GM21737 (cell line): ENCODE measurements at regions not wholly inside any gene's neighbourhood (a gene's known extent, or its start where the extent isn't known, plus 50 kb on each side); places are given as distances from the start of the nearest gene placed in this dataset.
A peak's percentile ranks its signal among the peaks of the same experiment; 100 is the strongest.

Experiments
- ATAC-seq: cut with Tn5 transposase; IDR thresholded peaks from one replicate; pipeline ENCODE4 v1.9.1; 2021; ENCODE audit warnings: mild to moderate bottlenecking, moderate library complexity; ENCODE audit not compliant: unreplicated experiment

GRCh38 chr21:24294171-24294570, 1313.1 kb downstream of the MRPL39 start:
- no peak for ATAC-seq

- no peak for ATAC-seq
Measured at GRCh38 chr21:24290151-24290833, 1317.0 kb downstream of the MRPL39 start.

- ATAC-seq: no peak
Measured at GRCh38 chr21:24289539-24289938, 1317.7 kb downstream of the MRPL39 start.

GRCh38 chr21:24280596-24280995, 1326.7 kb downstream of the MRPL39 start:
- ATAC-seq: no peak

DNA sequence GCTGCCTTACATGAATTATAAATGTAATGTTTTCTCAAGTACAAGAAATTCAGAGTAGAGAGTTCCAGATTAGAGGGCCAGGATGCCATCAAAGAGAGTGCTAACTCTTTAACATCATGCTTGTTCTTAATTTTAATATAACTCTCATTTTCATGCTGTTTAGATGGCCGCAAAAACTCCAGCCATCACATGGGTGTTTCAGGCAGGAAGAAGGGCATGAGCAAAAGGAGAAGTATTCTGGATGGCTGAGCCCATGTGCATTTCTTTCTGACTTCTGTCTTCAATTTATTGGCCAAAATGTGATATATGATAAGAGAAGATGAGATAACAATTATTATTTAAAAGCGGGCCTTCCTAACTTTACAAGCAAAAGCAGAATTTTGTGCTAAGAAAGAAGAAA, 1328.6 kb downstream of the MRPL39 start:
- no peak for ATAC-seq

DNA sequence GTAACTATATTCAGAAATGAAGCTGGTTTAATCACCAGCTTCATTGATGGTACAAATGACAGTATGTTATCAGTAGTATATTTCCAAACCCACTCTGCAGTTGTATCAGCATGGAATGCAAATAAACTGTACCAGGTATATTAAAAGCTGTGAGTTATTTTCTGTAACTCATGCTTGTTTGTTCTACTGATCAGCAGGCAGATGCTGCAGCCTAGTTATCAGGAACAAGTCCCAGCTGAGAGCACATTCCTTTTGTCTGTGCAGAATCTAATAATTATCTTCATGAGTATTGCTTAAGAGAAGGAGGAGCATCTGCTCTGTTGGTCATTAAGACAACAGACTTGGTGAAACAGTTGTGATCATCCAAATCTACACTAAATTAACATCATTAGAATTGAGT, 1331.1 kb downstream of the MRPL39 start:
- no peak for ATAC-seq

- ATAC-seq: no peak
Measured at GRCh38 chr21:24275616-24276015, 1331.7 kb downstream of the MRPL39 start.

GRCh38 chr21:24272521-24272938, 1334.8 kb downstream of the MRPL39 start:
- ATAC-seq: no peak

DNA sequence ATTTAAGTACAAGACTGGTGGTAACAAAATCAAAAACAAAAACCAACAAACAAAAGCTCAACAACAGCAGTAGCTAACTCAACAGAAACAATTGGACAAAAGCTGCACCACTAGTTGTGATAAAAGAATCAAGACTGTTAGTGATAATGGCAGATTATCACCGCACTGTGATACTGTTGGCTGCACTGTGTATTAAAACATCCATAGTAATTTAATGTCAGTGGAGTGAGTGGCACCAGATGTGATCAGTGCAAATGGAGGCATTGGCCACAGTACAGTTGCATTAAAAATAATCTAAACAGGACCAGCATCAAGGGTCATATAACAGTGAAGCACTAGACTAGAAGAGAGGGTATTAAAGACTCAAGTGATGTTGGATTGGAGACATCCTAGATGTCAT, 1341.3 kb downstream of the MRPL39 start:
- ATAC-seq: no peak

GRCh38 chr21:24260751-24261150, 1346.5 kb downstream of the MRPL39 start:
- no peak for ATAC-seq

GRCh38 chr21:24259241-24259640, 1348.0 kb downstream of the MRPL39 start:
- no peak for ATAC-seq

DNA sequence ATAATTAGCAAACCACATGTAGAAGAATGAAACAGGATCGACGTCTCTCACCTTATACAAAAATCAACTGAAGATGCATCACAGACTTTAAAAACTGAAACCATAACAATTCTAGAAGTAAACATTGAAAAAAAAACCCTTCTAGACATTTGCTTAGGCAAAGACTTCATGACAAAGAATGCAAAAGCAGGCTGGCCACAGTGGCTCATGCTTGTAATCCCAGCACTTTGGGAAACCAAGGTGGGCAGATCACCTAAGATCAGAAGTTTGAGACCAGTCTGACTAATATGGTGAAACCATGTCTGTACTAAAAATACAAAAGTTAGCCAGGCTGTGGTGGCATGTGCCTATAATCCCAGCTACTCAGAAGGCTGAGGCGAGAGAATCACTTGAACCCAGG, 1351.7 kb downstream of the MRPL39 start:
- ATAC-seq: no peak

GRCh38 chr21:24225431-24225830, 1381.8 kb downstream of the MRPL39 start:
- ATAC-seq: no peak

GRCh38 chr21:24224422-24224821, 1382.9 kb downstream of the MRPL39 start:
- ATAC-seq: no peak

DNA sequence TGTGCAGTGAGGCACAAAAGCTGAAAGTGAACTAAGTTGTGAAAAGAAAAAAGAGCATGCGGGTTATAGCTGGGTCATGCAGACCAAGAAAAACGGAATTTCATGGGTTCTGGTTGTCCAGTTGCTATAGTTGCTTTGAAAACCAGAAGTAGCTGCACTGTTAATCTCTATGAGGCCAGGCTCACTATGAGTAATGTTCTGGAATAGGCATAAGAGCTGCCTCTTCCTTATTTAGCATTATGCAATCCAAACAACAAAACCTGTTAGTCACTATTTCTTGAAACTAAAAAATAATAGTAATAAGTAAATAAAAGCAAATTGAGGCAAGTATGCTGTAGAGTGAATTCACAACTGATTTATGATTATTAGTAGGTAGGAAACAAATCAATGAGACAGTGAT, 1383.7 kb downstream of the MRPL39 start:
- ATAC-seq: no peak

- no peak for ATAC-seq
Measured at GRCh38 chr21:24222676-24223075, 1384.6 kb downstream of the MRPL39 start.

- no peak for ATAC-seq
Measured at GRCh38 chr21:24220446-24220845, 1386.8 kb downstream of the MRPL39 start.

DNA sequence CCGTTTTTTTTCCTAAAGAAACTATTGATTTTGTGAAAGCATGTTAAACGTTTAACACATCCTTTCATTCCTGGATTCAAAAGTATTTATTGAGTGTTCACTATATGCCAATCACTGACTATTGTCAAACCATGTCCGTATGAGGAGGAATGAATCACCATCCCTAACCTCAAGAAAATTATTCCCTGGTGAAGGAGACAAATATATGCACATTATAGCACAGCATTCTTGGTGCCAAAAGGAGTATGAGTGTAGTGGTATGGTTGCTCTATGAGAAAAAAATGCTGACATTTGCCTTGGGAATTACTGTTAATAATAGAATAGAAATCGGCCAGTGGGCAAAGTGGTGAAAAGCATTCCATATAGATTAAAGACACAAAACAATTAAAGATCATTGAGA, 1390.1 kb downstream of the MRPL39 start:
- ATAC-seq: no peak

DNA sequence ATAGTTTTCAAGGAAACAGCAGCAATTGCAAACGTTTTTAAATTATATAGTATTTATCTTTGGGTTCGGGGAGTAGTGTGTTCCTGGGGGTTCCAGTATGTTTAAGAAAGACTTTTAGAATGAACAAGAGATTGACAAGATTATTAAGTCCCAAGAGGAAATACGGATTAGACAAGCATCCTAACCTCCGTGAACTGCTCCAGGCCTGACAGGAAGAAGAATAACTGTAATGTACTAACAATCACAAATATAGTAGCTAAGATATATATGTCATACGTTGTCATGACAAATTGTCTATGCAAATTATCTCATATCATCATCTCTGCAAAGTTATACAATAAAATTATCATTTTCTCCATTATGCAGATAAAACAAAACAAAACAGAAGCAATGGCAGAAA, 1397.2 kb downstream of the MRPL39 start:
- ATAC-seq: no peak

DNA sequence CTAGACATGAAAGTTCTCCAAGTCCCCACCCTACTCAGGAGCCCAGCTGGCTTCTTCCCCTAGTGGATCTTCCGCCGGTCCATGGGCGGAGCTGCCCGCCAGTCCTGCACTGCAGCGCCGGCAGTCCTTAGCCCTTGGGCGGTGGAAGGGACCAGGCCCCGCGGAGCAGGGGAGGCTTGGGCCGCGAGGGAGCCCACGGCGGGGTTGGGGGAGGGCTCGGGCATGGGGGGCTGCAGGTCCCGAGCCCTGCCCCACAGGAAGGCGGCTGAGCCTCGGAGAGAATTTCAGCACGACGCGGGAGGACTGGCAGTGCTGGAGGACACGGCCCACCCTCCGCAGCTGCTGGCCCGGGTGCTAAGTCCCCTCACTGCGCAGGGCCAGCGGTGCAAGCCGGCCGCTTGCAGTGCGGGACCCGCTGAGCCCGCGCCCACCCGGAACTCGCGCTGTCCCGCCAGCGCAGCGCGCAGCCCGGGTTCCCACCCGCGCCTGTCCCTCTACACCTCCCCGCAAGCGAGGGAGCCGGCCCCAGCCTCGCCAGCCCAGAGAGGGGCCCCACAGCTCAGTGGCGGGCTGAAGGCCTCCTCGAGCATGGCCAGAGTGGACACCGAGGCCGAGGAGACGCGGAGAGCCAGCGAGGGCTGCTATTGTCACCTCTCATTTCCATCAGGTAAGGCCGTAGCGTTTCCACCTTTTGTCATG, 1398.6 kb downstream of the MRPL39 start:
- ATAC-seq: no peak

DNA sequence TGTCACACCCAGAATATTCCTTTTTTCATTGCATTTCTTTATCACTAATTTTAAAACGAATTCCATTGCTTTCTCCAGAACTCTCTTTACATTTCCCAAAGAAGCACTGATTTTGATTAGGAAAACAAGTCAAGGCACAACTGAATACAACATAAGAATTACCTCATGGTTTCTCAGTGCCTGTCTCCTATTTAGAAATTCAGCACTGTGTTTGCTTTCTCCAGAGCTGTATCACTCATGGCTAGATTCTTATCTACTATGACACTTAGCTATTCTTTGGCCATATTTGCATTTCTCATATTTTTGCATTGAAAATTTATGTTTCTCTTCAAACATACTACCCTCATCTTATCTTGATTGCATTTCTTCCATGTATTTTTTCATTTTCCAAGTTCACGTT, 1402.0 kb downstream of the MRPL39 start:
- no peak for ATAC-seq

DNA sequence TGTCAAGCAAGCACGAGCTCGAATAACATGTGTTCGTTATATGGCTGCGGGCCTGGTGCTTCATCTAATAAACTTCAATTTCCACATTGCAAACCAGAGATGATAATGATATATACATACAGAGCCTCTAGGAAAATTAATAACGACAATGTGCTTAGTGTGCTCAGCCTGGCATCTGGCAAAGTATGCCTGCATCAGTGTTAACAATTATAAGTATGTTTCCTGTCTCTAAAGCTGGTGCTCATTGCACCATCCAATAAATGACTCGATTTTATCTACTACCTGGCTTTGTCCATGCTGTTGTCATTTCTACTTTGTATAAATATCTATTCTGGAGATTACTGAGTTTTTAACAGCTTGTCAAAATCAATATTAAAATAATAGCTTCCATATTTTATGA, 1402.6 kb downstream of the MRPL39 start:
- no peak for ATAC-seq

DNA sequence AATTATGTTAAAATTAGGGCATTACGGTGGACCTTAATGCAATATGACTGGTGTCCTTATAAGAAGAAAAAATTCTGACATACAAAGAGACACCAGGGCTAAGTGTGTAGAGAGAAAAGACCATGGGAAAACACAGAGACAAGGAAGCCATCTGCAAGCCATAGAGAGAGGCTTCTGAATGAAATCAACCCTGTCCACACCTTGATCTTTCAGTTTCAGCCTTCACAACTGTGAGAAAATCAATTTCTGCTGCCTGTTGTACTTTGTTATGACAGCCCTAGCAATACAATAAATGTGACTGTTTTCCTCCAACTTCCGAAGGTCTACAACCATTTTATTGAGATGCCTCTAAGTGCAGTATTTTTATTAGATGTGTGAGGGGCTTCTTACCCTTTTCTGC, 1407.2 kb downstream of the MRPL39 start:
- peak; percentile 68 for ATAC-seq
